C4-2B (cell line): ENCODE measurements at regions not wholly inside any gene's neighbourhood (a gene's known extent, or its start where the extent isn't known, plus 50 kb on each side); places are given as distances from the start of the nearest gene placed in this dataset.
"Not testable (repeated sequence)": the region's sequence is repeated elsewhere in the genome, so short reads cannot be mapped to it uniquely, and the experiment has no call there.

Experiments used
- CTCF ChIP-seq: fragments of 450-650 bp; conservative IDR thresholded peaks from 2 replicates; pipeline ENCODE4 v1.5.1; 2017; ENCODE audit warnings: mild to moderate bottlenecking
- ZFX ChIP-seq: fragments of 450-650 bp; IDR thresholded peaks from 2 replicates; pipeline ENCODE4 v1.6.1; 2017

GRCh38 chr14:105707099-105707498 is 180.7 kb downstream of the TMEM121 start:
- not testable (repeated sequence) for TF ChIP-seq CTCF, ZFX
